GM19372 (cell line): ENCODE measurements at regions not wholly inside any gene's neighbourhood (a gene's known extent, or its start where the extent isn't known, plus 50 kb on each side); places are given as distances from the start of the nearest gene placed in this dataset.
"Not testable (repeated sequence)": the region's sequence is repeated elsewhere in the genome, so short reads cannot be mapped to it uniquely, and the experiment has no call there.

Experiments used
- ATAC-seq: cut with Tn5 transposase; IDR thresholded peaks from one replicate; pipeline ENCODE4 v1.9.1; 2021; ENCODE audit warnings: mild to moderate bottlenecking, low read depth, moderate library complexity; ENCODE audit not compliant: unreplicated experiment

DNA sequence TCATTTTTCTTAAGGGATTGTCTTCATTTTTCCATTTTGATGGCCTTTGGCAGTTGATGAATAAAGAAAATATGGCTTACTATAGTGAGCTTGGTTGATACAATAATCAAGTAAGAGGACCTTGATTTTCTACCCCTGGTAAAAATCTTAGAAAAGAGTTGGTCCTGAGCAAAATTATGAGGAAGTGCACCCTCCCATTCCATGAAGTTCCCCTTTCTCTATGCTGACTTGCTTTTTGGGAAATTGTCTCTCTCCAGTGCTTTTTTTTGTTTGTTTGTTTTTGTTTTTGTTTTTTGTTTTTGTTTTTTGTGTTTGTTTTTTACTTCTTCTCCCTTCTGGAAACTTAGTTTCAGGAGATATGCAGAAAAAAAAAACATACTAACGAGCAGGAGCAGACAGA lies 449.2 kb upstream of the ACTBL2 start:
- ATAC-seq = no peak

DNA sequence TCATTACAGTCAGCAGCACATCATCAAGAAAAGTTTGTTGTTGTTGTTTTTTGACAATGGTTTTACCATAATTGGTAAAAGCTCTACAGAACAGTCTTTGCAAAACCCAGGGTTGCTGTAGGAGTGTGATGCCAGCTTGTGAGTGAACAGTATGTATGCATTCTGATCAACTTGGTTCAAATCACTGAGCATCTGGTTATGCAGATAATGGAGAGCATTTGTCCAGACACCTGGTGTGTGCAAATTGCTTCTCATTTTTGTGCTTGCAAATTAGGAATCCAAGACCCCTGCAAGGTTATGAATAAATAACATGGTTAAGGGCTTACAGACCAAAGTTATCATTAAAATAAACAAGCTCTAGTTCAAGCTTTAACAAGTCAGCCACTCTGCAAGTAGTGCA lies 448.7 kb upstream of the ACTBL2 start:
- no peak for ATAC-seq

DNA sequence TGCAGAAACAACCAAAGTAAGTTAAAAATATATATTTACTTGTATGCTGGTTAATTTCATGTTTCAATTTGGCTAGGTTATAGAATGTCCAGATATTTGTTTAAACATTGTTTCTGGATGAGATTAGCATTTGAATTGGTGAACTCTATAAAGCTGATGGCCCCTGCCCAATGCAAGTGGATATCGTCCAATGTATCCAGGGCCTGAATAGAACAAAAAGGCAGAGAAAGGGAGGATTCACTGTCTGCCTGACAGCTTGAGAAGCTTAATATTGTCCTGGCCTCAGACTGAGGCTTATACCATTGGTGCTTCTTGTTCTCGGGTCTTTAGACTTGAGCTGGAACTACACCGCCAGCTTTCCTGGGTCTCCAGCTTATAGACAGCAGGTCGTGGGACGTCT lies 446.7 kb upstream of the ACTBL2 start:
- no peak for ATAC-seq

DNA sequence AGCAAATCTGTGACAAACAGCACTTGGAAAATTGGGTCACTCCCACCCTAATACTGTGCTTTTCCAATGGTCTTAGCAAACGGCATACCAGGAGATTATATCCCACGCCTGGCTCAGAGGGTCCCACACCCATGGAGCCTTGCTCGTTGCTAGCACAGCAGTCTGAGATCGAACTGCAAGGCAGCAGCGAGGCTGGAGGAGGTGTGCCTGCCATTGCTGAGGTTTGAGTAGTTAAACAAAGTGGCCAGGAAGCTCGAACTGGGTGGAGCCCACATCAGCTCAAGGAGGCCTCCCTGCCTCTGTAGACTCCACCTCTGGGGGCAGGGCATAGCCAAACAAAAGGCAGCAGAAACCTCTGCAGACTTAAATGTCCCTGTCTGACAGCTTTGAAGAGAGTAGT lies 440.5 kb upstream of the ACTBL2 start:
- ATAC-seq = not testable (repeated sequence)

DNA sequence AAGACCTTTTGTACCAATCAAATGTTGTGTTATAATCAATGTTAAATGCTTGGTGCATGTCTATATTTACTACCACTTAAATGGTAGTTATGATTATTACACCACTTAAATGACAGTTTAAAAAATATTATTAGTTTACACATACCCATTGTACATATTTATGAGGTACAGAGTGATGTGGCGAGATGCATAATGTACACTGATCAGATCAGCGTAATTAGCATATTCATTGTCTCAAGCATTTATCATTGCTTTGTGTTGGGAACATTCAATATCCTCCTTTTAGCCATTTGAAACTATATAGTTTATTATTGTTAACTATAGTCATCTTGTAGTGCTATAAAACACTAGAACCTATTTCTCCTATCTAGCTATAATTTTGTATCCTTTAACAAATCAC lies 434.4 kb upstream of the ACTBL2 start:
- no peak for ATAC-seq

DNA sequence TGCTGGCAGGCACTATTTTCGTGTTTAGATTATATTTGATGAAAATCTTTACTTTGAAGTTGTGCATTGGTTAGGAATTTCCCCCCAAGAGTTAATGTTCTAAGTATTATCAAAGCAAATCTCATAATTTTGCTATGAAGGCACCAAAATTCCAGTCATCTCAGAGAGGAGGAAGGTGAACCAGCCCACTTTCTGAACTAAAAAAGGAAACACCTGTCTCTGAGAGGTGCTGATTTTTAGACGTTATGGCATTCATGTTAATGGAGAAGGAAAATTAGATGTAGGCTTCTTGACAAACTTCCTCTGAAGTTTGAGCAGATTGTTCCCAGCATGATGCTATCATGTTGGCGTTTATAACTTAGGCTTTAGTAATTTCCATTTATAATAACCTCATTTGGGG lies 432.9 kb upstream of the ACTBL2 start:
- ATAC-seq = no peak

DNA sequence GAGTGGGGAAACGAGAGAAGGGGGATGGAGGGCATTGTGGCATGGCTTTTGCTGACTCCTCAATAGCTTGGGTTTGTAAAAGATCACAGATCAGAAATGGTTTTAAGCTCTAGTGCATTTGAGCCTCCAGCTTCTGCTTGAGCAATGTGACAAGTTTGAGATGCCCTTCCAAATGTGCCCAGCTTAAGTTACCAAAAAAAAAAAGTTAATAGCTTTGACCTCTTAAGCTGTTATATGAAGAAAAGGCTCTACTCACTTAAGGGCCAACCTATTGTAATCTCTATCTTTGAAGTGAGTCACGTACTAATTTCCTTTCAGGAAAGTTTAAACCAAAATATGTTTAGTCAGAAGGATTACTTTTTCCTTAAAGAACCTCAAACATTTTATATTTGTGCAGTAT lies 428.8 kb upstream of the ACTBL2 start:
- no peak for ATAC-seq

DNA sequence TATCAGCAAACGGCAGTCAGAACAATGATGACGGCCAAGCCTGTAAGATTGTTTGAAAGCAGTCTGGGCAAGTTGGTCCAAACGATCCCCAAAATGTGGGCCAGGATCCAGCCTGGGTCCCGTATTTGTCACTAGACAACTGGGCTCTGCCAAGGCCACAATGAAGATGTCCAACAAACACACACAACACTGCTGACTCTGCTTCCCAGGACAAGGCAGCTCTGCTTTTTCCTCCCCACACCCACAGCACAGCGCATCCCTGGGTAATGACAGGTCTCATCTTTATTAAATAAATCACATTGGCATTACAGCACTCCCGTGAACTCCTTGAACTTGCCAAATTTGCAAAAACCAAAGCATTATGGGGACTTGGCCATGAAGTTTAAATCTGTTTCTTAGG lies 424.1 kb upstream of the ACTBL2 start:
- no peak for ATAC-seq

DNA sequence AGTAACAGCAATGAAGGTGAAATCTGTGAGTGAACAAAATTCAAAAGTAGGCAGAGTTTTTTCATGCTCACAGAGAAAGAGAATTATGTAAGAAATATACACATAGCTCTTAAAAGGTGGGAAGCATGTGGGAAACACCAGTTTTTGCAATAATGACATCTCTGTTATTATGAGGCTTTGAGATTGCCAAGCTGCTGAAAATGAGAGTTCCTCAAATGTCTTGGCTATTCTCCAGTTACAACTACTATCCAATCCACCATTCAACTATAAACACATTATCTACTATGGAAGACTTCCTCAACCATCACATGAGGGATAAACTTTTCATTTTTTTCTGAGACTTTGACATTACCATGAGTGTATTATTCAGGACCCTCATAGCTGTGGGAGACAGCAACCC lies 420.8 kb upstream of the ACTBL2 start:
- no peak for ATAC-seq

DNA sequence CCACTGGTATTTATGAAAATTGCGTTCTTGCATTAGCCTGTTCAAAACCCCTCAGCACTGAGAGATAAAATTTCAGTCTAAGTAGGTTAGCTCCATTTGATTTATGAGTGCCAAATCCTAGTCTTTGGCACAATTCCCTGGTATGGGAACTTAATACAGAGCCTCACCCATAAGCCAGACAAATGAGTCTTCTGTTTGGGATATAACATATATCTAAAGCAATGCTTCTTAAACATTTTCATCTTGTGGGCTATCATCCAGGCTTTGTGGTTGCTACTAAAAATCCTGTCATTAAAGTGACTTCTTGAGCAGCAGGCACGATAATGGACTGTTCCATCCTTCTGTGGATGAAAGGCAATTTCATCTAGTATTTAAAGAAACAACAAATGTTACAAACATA lies 419.5 kb upstream of the ACTBL2 start:
- ATAC-seq = no peak

DNA sequence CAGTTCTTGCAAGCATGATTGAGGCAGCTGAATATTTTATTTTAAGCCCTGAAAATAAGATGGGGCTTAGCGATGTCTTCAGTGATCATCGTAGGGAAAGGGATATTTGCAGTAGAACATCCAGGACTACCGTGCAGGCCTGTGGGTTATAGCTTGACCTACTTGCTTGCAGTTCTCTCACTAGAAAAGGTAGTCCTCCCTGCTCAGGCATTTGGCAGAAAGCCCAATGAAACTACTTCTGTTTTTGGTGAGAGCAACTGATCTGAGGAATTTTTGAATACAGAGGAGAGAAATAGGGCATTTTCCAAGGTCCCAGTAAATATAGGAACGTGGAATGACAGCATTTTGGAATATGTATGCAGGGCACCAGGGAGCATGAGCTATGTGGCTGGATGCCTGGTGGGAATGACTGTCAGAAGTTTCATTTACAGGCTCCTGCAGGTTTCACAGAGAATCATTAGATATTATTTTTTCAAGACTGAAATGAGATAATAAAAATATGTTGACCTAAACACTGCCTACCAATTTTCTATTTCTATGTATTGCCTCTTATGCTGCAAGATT lies 417.9 kb upstream of the ACTBL2 start:
- no peak for ATAC-seq

DNA sequence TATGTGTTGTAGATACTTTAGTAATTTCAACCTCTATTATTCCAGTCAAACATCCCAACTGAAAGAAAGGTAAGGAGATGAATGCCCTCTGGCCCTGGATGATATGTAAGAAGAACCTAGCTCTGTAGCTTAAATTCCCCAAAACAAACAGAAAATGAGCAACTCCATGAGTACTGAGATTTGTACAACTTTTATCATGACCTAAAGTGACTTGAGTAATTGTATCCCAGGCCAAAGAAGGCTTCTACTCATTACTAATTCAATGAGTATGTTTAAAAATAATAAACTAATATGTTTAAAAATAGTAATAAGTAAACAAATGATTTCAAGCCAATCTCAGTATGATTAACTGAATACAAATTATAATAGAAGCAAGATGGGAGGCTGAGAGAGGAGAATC lies 414.0 kb upstream of the ACTBL2 start:
- ATAC-seq = no peak

DNA sequence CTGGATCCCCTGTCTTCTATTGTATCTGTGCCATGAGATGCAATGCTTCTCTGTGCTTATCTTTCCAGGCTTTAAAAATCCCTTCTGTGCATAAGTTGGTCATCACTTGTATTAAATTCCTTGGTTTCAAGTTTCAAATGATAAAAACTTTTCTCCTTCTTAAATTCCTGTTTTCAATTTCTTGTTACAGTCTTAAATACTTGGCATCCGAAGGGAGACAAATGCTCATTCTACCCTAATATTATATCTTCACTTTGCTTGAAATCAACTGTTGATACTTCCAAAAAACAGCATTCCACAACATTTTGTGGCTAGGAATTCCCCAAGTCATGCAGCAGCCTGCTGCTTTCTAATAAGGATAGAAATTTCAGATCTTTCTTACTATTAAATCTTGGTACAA lies 413.2 kb upstream of the ACTBL2 start:
- ATAC-seq = no peak

DNA sequence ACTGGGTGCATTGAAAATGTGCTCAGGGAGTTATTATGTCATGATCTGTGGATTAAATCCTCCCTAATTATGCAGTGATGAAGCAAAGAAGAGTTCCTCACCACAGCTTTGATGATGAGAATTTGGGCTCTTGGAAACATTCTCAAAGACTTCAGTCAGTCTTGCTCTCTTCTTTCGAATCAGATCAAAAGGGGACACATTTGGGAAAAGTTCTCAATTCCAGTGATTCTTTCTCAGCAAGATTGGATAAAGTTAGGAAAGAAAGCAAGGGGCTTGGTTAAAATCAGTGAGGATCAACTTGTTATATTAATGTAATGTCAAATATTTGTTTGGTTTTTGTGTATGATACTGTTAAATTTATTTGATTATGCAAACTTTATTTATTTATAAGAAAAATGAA lies 411.3 kb upstream of the ACTBL2 start:
- ATAC-seq = no peak

DNA sequence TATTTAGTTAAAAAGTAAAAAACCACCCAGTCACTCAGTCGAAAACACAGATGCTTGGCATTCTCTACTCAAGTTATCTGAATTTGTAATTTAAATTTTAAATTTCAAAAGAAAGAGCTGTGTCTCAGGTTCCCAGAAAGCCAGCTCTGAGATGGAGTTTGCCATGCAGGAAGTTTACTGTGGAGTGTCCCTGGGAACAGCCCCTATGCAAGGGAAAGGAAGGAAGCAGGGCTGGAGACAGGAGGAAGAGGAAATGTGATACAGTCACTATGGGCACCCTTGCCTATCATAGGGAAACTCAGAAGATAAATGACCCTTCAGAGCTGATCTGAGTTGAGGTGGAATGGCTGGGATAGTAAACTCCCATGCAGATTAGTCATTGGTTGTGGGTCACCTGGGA lies 408.8 kb upstream of the ACTBL2 start:
- ATAC-seq = no peak

DNA sequence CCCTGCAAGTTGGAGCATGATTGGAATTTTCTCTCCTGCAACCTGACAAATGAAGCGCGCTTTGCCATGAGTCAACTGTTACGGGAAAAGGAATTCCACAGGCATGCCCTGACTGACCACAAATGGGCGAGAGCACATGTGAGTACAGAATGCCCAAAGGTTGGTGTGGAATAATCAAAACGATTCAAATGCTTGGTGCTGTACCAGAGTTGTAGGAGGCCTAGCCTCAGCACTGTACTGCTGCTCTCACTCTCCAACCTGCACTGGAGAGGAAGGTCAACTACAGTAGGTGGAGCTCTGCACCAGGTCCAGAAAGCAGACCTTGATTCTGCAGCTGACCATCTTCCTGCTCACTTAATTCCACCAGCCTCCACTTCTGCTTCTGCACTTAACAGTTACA lies 406.9 kb upstream of the ACTBL2 start:
- no peak for ATAC-seq

DNA sequence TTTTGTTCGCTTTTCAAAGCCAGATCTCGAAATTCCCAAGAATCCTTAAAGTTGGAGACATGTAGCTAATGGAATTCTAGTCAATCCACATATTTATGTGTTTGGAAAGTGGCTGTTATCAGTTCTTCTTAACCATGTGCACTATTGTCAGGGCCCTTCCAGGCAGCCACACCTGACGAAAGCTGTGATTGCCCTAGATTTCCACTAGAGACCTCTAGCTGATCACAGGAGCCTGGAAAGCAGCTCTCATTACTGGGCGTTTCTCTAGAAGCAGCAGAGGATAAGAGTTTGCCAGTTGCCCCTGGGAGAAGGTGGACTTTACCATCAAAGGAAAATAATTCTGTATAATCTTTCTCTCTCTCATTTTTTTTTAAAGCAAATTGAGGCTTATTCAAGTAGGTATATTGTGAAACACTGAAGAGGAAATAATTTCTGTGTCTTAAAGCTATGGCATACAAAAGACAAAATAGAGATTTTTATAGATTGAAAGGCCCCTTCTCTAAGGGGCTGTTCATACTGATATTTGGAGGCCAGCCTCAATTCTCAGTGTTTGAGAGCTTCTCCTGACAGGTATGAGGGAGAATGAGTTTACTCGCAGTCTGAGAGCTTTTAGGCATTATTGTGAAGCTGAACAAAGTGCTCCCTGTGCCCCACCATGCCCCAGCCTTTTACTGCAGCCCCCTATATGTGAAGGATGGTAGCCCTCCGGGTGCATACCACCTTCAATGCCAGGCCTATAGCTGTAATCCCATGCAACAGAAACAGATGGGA lies 405.4 kb upstream of the ACTBL2 start:
- ATAC-seq = no peak

DNA sequence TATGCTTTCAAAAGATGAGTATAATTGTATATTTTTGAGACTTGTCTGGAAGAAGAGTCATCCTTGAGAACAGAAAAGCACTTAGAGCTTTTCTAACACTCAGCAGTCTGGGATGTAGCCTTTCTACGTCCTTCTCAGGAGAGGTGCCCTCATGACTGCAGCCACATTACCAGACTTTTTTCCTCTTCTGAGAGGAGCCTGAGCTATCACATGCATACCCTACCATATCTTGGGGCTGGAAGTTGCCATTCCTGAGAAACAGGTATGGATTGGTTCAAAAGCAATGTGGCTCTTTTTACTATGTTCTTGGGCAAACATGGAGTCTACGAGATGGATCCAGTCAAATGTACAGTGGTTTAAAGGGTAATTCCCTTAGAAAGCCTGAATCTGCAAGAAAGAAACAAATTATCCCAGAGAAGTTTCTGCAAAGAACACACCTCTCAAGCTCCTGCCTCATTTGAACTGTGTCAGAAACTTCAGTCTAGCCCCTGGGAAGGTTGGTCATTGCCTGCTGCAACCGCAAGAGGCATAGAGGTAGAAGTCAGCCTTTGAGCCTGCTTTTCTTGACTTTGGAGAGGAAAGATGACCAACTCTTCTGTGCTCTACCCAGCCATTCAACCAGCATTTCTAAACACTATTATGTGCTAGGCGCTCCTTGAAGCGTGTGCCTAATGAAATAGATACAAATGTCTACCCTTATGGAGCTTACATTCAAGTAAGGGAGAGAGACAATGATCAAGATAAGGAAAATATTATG lies 401.9 kb upstream of the ACTBL2 start:
- ATAC-seq = no peak

DNA sequence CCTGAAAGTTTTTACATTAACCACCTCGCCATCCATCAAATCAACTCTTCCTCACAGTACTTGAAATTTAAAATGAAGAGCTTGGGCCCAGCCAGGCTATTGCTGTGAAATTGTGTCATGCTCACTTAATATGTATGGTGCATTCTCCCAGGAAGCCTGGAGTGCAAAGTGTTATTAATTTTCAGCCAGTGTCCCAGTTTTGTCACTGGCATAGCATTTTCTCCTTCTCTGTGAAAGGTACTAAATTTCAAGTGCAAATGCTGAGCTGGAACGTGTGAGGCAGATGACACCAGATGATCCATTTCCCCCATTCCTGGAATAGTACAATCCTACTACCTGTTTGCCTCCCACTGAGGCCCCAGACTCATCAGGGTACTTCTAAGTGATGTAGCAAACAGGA lies 397.6 kb upstream of the ACTBL2 start:
- ATAC-seq = no peak

DNA sequence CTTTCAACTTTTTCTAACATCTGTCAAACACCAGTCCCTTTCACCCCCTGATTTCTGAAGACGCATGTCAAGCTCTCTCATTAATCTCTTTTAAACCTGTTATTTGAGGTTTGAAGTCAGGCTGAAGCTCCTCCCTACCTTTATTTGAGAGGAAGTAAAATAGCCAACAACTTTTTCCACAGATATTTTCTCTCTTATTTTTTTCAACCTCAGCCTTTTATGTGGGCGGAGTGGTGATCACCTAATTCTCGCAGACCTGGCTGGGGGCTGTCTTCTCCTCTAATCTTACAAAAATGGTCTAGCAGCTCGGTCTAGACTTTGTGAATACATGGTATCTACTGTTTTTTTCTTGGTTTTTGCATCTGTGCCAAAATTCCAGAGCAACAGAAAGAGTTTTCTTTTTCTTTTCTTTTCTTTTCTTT lies 395.7 kb upstream of the ACTBL2 start:
- ATAC-seq = no peak

DNA sequence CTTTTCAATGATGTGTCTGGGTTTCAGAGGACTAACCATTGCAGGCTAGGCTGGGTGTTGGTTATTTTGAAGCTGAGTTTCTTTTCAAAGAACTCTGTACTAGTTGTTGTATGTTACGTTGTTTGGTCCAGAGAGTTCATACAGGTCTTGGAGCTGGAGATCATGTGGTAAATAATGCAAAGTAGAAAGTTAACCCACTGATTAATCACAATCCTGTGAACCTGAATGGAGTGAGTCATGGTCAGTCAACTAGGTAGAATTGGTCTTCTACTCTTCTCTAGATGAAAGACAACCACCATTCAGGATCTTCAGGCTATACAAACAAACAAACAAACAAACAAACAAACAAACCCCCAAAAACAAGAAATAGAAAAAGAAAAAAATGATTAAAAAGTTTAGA lies 388.9 kb upstream of the ACTBL2 start:
- ATAC-seq = no peak

DNA sequence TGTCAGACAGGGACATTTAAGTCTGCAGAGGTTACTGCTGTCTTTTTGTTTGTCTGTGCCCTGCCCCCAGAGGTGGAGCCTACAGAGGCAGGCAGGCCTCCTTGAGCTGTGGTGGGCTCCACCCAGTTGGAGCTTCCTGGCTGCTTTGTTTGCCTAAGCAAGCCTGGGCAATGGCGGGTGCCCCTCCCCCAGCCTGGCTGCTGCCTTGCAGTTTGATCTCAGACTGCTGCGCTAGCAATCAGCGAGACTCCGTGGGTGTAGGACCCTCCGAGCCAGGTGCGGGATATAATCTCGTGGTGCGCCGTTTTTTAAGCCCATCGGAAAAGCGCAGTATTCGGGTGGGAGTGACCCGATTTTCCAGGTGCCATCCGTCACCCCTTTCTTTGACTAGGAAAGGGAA lies 387.7 kb upstream of the ACTBL2 start:
- ATAC-seq = not testable (repeated sequence)
